B cell (primary cell): ENCODE measurements at regions not wholly inside any gene's neighbourhood (a gene's known extent, or its start where the extent isn't known, plus 50 kb on each side); places are given as distances from the start of the nearest gene placed in this dataset.

Source experiments
- CTCF ChIP-seq: fragments of 200-600 bp; IDR thresholded peaks from one replicate; pipeline ENCODE4 v1.8.0; 2022; ENCODE audit warnings: antibody characterized with exemption, mild to moderate bottlenecking
- EZH2 ChIP-seq: IDR thresholded peaks from 2 replicates; pipeline ENCODE4 v1.6.1; 2012; ENCODE audit warnings: borderline replicate concordance, low read depth, mild to moderate bottlenecking, moderate library complexity, low read length; ENCODE audit not compliant: insufficient read depth, poor library complexity, severe bottlenecking

GRCh38 chr1:113247355-113247754, 143.0 kb upstream of the MAGI3 start:
- TF ChIP-seq CTCF (no peak), EZH2 (no peak)
